NCI-H2196 treated with DMSO at 0.1 percent for 48 hours (cell line): ENCODE measurements at regions not wholly inside any gene's neighbourhood (a gene's known extent, or its start where the extent isn't known, plus 50 kb on each side); places are given as distances from the start of the nearest gene placed in this dataset.

Experiments used
- DNase-seq: peaks from one replicate; lab custom pipeline; 2025; ENCODE audit not compliant: unreplicated experiment; lab: John Stamatoyannopoulos, UW

GRCh38 chr12:97082029-97082428 lies 175.0 kb downstream of the NEDD1 start:
- DNase-seq: no peak

- DNase-seq: no peak
Measured at GRCh38 chr12:97093187-97093683, 186.2 kb downstream of the NEDD1 start.

GRCh38 chr12:97097734-97098133 lies 190.7 kb downstream of the NEDD1 start:
- DNase-seq: no peak

- DNase-seq: no peak
Measured at GRCh38 chr12:97109441-97109840, 202.4 kb downstream of the NEDD1 start.

DNA sequence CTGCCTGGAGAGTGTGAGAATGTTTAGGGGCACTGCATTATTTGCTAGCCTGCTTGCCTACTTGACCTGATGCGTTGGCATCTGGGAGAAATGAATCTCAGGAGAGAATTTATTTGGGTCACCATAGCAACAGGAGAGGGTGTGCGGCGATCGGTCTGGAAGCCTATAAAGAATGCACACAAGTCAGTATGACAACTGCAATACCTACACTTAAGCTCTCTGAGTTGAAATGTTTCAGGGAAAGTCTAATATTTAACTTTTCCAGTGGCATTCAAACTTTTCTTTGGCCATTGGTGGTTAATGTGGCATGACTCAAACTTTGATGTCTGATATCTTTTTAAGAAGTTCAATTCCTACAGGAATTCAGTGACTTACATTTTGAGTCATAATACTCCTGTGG lies 205.1 kb downstream of the NEDD1 start:
- DNase-seq: no peak

- no peak for DNase-seq
Measured at GRCh38 chr12:97118796-97119375, 211.8 kb downstream of the NEDD1 start.

DNA sequence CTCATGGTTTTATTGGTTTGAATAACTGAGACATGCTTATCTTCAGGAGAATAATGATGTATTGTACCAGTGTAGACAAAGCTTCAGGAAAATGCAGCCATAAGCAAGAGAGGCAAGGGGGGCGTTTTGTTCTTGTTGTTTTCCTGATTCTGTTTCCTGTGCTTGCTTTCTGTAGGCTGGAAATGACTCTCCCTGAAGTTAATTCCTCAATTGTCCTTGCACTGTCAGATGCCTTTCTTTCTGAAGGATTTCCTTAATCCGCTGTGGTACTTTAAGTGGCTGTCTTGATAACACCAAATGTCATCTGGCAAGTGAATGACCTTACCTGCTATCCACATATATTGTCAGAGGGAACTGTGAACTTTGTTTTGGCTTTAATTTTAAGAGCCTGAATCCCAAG lies 220.0 kb downstream of the NEDD1 start:
- no peak for DNase-seq

- DNase-seq: no peak
Measured at GRCh38 chr12:97131220-97131981, 224.3 kb downstream of the NEDD1 start.

DNA sequence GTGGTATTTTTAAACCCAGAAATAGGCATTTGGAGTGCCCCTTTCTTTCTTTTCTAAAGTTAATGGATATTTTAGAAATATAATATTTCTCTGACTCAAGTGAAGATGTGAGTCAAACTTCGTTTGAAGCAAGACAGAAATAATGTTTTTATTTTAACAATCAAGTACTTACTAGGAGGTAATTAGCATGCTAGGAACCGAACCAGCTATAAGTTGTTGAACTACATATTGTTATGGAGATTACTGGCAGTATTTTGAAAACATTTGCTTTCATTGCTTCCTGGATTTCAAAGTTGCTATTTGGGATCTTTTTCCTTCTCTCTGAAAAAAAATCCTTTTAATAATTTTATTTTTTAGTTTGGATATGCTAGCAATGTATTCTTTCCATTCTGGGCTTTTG lies 225.2 kb downstream of the NEDD1 start:
- no peak for DNase-seq

DNA sequence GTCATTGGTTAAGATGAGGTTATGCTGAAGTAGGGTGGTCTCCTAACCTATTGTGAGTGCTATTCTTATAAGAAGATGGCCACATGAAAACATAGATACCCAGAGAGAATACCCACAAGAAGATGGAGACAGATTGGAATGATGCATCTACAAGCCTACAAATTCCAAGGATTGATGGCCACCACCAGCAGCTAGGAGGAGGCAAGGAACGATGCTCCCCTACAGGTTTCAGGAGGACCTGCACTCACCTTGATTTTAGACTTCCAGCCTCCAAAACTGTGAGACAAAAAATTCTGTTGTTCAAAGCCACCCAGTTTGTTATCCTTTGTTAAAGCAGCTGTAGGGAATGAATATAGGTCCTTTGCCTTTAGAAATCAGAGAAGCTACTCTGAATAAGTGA lies 227.4 kb downstream of the NEDD1 start:
- DNase-seq: no peak

DNA sequence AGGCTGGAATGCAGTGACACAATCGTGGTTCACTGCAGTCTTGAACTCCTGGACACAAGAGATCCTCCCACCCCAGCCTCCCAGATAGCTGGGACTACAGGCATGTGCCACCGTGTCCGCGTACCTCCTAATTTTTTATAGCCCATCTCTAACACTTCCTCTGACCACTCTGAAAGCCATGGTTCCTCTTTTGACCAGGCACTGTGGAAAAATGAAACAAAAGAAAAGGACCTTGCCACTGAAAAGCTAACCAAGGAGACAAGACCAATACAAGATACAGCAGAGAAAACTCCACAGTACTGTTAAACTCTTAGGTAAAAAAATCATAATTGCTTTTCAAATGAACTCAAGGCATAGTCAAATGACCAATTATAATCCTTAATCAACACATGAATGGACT lies 233.3 kb downstream of the NEDD1 start:
- no peak for DNase-seq

DNA sequence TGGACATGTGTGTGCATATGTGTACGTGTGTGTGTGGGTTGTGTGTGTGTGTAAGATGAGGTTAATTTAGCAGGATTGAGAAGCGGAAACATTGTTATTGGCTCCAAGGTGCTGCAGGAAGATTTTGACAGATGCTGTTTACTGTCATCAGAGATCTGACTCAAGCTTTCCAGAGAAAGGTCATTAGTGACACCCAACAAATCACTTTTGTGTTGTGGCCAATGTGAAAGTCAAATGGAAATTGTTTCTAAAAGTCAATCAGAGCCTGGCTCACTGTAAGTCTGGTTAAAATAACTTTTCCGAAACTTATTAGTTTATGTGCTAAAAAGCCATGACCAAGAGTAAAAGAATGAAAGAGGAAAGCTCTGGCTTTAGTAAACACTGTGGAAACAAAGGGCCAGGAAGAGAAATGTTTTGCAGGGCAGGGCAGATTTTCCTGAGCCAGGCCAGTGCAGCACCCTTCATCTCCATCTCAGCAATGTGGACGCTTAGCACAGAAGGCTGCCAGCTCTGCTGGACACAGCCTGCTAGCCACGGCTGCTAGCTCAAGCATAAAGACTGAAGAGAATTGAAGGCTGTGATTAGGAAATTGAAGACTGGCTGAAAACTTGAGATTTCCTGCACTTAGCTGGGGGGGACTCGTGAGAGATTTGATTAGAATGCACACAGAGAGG lies 235.8 kb downstream of the NEDD1 start:
- no peak for DNase-seq

DNA sequence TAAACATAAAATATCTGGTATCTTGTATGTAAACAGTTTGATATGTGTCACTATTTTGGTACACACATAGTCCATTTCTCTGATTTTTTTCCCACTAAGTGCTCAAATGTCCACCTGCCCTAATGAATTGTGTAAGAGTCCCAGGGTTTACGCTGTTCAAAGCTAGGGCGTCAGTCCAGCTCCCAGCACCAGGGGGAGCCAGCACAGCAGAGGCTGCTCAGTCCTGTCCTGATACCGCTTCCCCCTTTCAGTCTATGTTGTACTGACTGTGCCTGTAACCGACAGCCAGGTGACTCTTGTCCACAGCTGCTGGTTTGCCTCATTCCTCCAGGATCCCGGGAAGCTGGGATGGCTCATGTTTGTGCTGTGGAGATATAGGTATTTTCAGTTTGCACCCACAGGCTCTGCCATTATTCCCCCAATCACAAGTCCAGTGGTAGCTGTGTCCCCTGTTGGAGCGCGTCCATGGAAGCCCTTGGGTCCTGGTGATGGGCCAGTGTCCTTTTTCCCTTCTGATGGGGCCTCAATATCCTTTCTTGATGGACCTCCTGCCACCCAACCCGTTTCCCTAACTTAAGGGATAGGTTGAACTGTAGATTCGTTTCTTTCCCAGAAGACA lies 242.0 kb downstream of the NEDD1 start:
- DNase-seq: no peak

- DNase-seq: no peak
Measured at GRCh38 chr12:97151481-97151880, 244.4 kb downstream of the NEDD1 start.

- DNase-seq: no peak
Measured at GRCh38 chr12:97159377-97159776, 252.3 kb downstream of the NEDD1 start.

DNA sequence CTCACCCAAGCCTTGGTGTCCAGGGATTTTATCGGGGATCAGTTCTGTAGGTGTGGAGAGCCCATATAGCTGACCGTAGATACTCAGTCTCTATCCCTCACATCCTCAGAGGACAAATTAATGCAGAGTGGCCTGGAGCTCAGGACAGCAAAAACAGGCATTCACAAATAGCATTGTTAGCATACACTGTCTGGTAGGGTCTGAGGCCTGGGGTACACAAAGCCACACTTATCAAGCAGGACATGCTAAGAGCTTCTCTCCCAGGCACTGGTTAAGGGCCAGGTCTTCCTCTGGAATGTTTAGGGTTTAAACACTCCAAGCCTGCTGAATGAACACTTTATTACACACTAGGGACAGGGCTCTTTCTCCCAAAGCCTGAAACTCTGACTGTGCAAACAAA lies 253.2 kb downstream of the NEDD1 start:
- DNase-seq: no peak

DNA sequence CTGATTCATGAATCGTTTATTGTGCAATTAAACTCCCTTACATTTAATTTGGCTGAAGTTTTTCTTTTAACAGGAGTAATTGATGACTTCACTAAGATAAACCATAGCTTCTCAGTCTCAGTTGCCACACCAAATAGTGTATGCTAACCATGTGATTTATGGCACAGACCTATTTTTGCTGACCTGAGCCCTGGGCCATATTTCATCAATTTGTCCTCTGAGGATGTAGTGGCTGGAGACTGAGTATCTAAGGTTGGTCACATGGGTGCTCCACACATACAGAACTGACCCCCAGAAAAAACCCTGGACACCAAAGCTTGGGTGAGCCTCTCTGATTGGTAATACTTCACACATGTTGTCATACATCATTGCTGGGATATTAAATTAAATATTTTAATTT lies 255.1 kb downstream of the NEDD1 start:
- no peak for DNase-seq

- no peak for DNase-seq
Measured at GRCh38 chr12:97164936-97165335, 257.9 kb downstream of the NEDD1 start.

- no peak for DNase-seq
Measured at GRCh38 chr12:97167598-97167997, 260.5 kb downstream of the NEDD1 start.

DNA sequence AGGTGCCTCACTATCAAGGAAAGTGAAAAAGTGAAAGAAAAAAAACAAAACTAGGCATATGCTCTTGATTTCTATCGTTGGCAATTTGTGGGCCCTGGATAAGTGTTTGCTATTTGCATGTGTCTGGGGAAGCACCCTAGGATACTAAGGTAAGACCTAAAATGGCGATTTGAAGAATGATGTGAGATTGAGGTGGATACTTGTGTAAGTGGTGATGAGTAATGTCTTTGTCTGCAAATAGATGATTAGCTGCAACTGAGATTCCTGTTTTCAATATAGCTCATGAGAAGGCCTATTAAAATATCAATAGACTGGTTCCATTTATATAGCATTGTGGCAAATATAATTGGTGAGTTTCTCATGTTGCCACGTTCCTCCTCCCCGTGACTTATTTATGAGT lies 261.7 kb downstream of the NEDD1 start:
- DNase-seq: no peak

- no peak for DNase-seq
Measured at GRCh38 chr12:97169889-97170567, 263.0 kb downstream of the NEDD1 start.
